H9 (cell line): ENCODE measurements at regions not wholly inside any gene's neighbourhood (a gene's known extent, or its start where the extent isn't known, plus 50 kb on each side); places are given as distances from the start of the nearest gene placed in this dataset.

Experiments
- DNase-seq: peaks from one replicate; pipeline ENCODE4 v3.0.0-alpha.2; 2017
- H2AFZ ChIP-seq: one replicate; pipeline ENCODE4 v1.6.1; 2013; ENCODE audit warnings: mild to moderate bottlenecking, low read length, control low read depth, moderate library complexity
- H2AK5ac ChIP-seq: 2 replicates; pipeline ENCODE4 v1.6.1; 2013; ENCODE audit warnings: low read length, control low read depth, mixed read lengths; ENCODE audit not compliant: insufficient read length
- H2BK120ac ChIP-seq: one replicate; pipeline ENCODE4 v1.6.1; 2013; ENCODE audit warnings: low read depth, mild to moderate bottlenecking, low read length, control low read depth, inconsistent platforms; ENCODE audit not compliant: poor library complexity, severe bottlenecking
- H2BK12ac ChIP-seq: 2 replicates; pipeline ENCODE4 v1.6.1; 2013; ENCODE audit warnings: low read length, control low read depth, mixed read lengths, low read depth; ENCODE audit not compliant: insufficient read length
- H2BK15ac ChIP-seq: 2 replicates; pipeline ENCODE4 v1.6.1; 2013; ENCODE audit warnings: low read depth, low read length, control low read depth
- H2BK20ac ChIP-seq: one replicate; pipeline ENCODE4 v1.6.1; 2013; ENCODE audit warnings: low read depth, mild to moderate bottlenecking, low read length, control low read depth, inconsistent platforms; ENCODE audit not compliant: poor library complexity, severe bottlenecking
- H2BK5ac ChIP-seq: 2 replicates; pipeline ENCODE4 v1.6.1; 2013; ENCODE audit warnings: low read length, control low read depth, mixed read lengths; ENCODE audit not compliant: insufficient read length
- H3K14ac ChIP-seq: 2 replicates; pipeline ENCODE4 v1.6.1; 2013; ENCODE audit warnings: low read length, control low read depth; ENCODE audit not compliant: insufficient read depth
- H3K18ac ChIP-seq: 2 replicates; pipeline ENCODE4 v1.6.1; 2013; ENCODE audit warnings: low read depth, mild to moderate bottlenecking, mixed read lengths, low read length, control low read depth; ENCODE audit not compliant: insufficient read length
- H3K23ac ChIP-seq: 2 replicates; pipeline ENCODE4 v1.6.1; 2013; ENCODE audit warnings: low read length, control low read depth, mixed read lengths, low read depth; ENCODE audit not compliant: insufficient read length
- H3K23me2 ChIP-seq: 2 replicates; pipeline ENCODE4 v1.6.1; 2013; ENCODE audit warnings: low read depth, mild to moderate bottlenecking, mixed read lengths, low read length, control low read depth; ENCODE audit not compliant: insufficient read length, poor library complexity, severe bottlenecking
- H3K27ac ChIP-seq: 2 replicates; pipeline ENCODE4 v1.5.1; 2013; ENCODE audit warnings: low read length, control low read depth, mixed read lengths, low read depth; ENCODE audit not compliant: insufficient read length
- H3K27me3 ChIP-seq: 2 replicates; pipeline ENCODE4 v1.6.1; 2013; ENCODE audit warnings: low read length, control low read depth, inconsistent platforms; ENCODE audit not compliant: insufficient read depth
- H3K4ac ChIP-seq: 2 replicates; pipeline ENCODE4 v1.6.1; 2013; ENCODE audit warnings: low read depth, mild to moderate bottlenecking, control low read depth, inconsistent platforms, low read length, moderate library complexity
- H3K4me1 ChIP-seq: 2 replicates; pipeline ENCODE4 v1.6.1; 2013; ENCODE audit warnings: low read length, control low read depth, inconsistent platforms; ENCODE audit not compliant: insufficient read depth
- H3K4me2 ChIP-seq: 2 replicates; pipeline ENCODE4 v1.6.1; 2013; ENCODE audit warnings: low read length, control low read depth, mixed read lengths; ENCODE audit not compliant: insufficient read length, insufficient read depth
- H3K56ac ChIP-seq: 2 replicates; pipeline ENCODE4 v1.6.1; 2013; ENCODE audit warnings: low read depth, mild to moderate bottlenecking, mixed read lengths, low read length, control low read depth; ENCODE audit not compliant: insufficient read length
- H3K79me1 ChIP-seq: 2 replicates; pipeline ENCODE4 v1.6.1; 2013; ENCODE audit warnings: low read depth, mild to moderate bottlenecking, moderate library complexity, low read length, control low read depth, inconsistent platforms; ENCODE audit not compliant: insufficient read depth, poor library complexity, severe bottlenecking
- H3K79me2 ChIP-seq: 2 replicates; pipeline ENCODE4 v1.6.1; 2013; ENCODE audit warnings: low read length, control low read depth, inconsistent platforms; ENCODE audit not compliant: insufficient read depth
- H3K9ac ChIP-seq: 2 replicates; pipeline ENCODE4 v1.6.1; 2013; ENCODE audit warnings: low read length, control low read depth, mixed read lengths; ENCODE audit not compliant: insufficient read length; ENCODE audit errors: extremely low read depth
- H3K9me3 ChIP-seq: one replicate; pipeline ENCODE4 v1.6.1; 2013; ENCODE audit warnings: low read depth, low read length, inconsistent platforms; ENCODE audit not compliant: control insufficient read depth
- H3T11ph ChIP-seq: one replicate; pipeline ENCODE4 v1.6.1; 2013; ENCODE audit warnings: mild to moderate bottlenecking, low read length, control low read depth, inconsistent platforms
- H4K20me1 ChIP-seq: one replicate; pipeline ENCODE4 v1.6.1; 2013; ENCODE audit not compliant: control insufficient read depth, insufficient read length, insufficient read depth
- H4K5ac ChIP-seq: 2 replicates; pipeline ENCODE4 v1.6.1; 2013; ENCODE audit warnings: low read depth, mild to moderate bottlenecking, mixed read lengths, low read length, control low read depth; ENCODE audit not compliant: insufficient read length
- H4K8ac ChIP-seq: replicated peaks from 2 replicates; pipeline ENCODE4 v1.6.1; 2013; ENCODE audit warnings: low read length, control low read depth, mixed read lengths, low read depth; ENCODE audit not compliant: insufficient read length
- H4K91ac ChIP-seq: 2 replicates; pipeline ENCODE4 v1.6.1; 2013; ENCODE audit warnings: low read depth, mild to moderate bottlenecking, moderate library complexity, mixed read lengths, low read length, control low read depth; ENCODE audit not compliant: insufficient read length
- H3K27ac Mint-ChIP-seq, 3 experiments: 2 replicates in 2 of 3; 3 replicates in 1 of 3; pipeline ENCODE4 v1.8.0; 2020 to 2021; ENCODE audit warnings: mixed read lengths in 3 of 3, mild to moderate bottlenecking in 1 of 3, moderate library complexity in 1 of 3
- H3K27me3 Mint-ChIP-seq: 2 replicates; pipeline ENCODE4 v1.8.0; 2021; ENCODE audit warnings: low read depth, mild to moderate bottlenecking, moderate library complexity, mixed read lengths
- H3K36me3 Mint-ChIP-seq, 3 experiments: 2 replicates in 2 of 3; 3 replicates in 1 of 3; pipeline ENCODE4 v1.8.0; 2020 to 2021; ENCODE audit warnings: low read depth in 3 of 3, mixed read lengths in 3 of 3; ENCODE audit not compliant: insufficient read depth in 1 of 3
- H3K4me1 Mint-ChIP-seq, 2 experiments: 2 replicates each; pipeline ENCODE4 v1.8.0; 2020; ENCODE audit warnings: mixed read lengths in 2 of 2
- H3K4me3 Mint-ChIP-seq, 2 experiments: 2 replicates in 1 of 2; 3 replicates in 1 of 2; pipeline ENCODE4 v1.8.0; 2020 to 2021; ENCODE audit warnings: mild to moderate bottlenecking in 2 of 2, mixed read lengths in 2 of 2, moderate library complexity in 1 of 2
- H3K9me3 Mint-ChIP-seq, 2 experiments: 2 replicates in 1 of 2; 3 replicates in 1 of 2; pipeline ENCODE4 v1.8.0; 2020; ENCODE audit warnings: mild to moderate bottlenecking in 2 of 2, mixed read lengths in 2 of 2, moderate library complexity in 1 of 2
- CTCF ChIP-seq: fragments of 200-600 bp; sonication (generic); conservative IDR thresholded peaks from 3 replicates; pipeline ENCODE4 v1.8.0; 2021; ENCODE audit warnings: antibody characterized with exemption, mild to moderate bottlenecking
- WGBS: extraction: QIAGEN DNeasy Blood & Tissue Kit; methylation state at CpG from one replicate; pipeline ENCODE4 v1.1.7; 2013; ENCODE audit warnings: missing lambda C conversion rate, low lambda C conversion rate, mixed read lengths; ENCODE audit not compliant: insufficient read length; ENCODE audit errors: extremely low coverage; 5-methylcytosine and 5-hydroxymethylcytosine counted together

GRCh38 chr12:115349711-115350110 lies 665.7 kb upstream of the TBX3 start:
- Histone ChIP-seq H4K5ac (no peak overlapping the region), H4K8ac (no peak overlapping the region), H3K79me2 (no peaks in the 10 kb centered on the region), H3K27me3 (no peaks in the 10 kb centered on the region), H4K91ac (no peak overlapping the region), H3K4me1 (no peaks in the 10 kb centered on the region), H3K23ac (no peak overlapping the region), H2AK5ac (no peak overlapping the region), H2BK5ac (no peak overlapping the region), H3K79me1 (no peaks in the 10 kb centered on the region), H3K23me2 (no peaks in the 10 kb centered on the region), H4K20me1 (no peaks in the 10 kb centered on the region), H3K27ac (no peak overlapping the region), H3K56ac (no peak overlapping the region), H2BK120ac (no peak overlapping the region), H3K4me2 (no peak overlapping the region), H3K14ac (no peak overlapping the region), H2AFZ (no peak overlapping the region), H2BK12ac (no peak overlapping the region), H3K9ac (no peak overlapping the region), H3K18ac (no peak overlapping the region), H2BK15ac (no peak overlapping the region), H2BK20ac (no peak overlapping the region), H3T11ph (no peak overlapping the region), H3K4ac (no peak overlapping the region), H3K9me3 (no peaks in the 10 kb centered on the region)
- Mint-ChIP-seq H3K36me3 (no peaks in the 10 kb centered on the region), H3K4me1 (no peaks in the 10 kb centered on the region), H3K9me3 (no peaks in the 10 kb centered on the region), H3K4me3 (no peak overlapping the region), H3K27ac (no peak overlapping the region), H3K27me3 (peaks cover 5% of the 10 kb centered on the region; the same call in 1 of the 2 replicates)
- no peak for TF ChIP-seq CTCF
- WGBS: no CpG with 5 or more reads among the region's 1 CpG
- no peak for DNase-seq
